ENCODE measurements at regions not wholly inside any gene's neighbourhood (a gene's known extent, or its start where the extent isn't known, plus 50 kb on each side); places are given as distances from the start of the nearest gene placed in this dataset.

GRCh38 chr21:36564647-36565046 is 84.7 kb upstream of the CLDN14 start:
- no peak for DNase-seq (ENCODE audit: low read depth in 2 of 2)
- H3K4me3 ChIP-seq (replicated peaks in 1 of 2; ENCODE audit: low read depth in 2 of 2, low read length in 2 of 2), result no peak overlapping the region
- no peak for TF ChIP-seq CTCF (IDR thresholded peaks at IDR 0.05; ENCODE audit: low read depth, low read length)

- H3K4me3 ChIP-seq (replicated peaks in 1 of 2; ENCODE audit: low read depth in 2 of 2, low read length in 2 of 2), result no peak overlapping the region
- TF ChIP-seq CTCF (IDR thresholded peaks at IDR 0.05; ENCODE audit: low read depth, low read length), result no peak
- DNase-seq (ENCODE audit: low read depth in 2 of 2), result no peak
These were observed 85.6 kb upstream of the CLDN14 start for GRCh38 chr21:36565540-36565939.

- H3K4me3 ChIP-seq (replicated peaks in 1 of 2; ENCODE audit: low read depth in 2 of 2, low read length in 2 of 2), result no peak overlapping the region
- no peak for TF ChIP-seq CTCF (IDR thresholded peaks at IDR 0.05; ENCODE audit: low read depth, low read length)
- no peak for DNase-seq (ENCODE audit: low read depth in 2 of 2)
These were observed 86.7 kb upstream of the CLDN14 start for GRCh38 chr21:36566644-36567043.

GRCh38 chr21:36567216-36567885 is 87.4 kb upstream of the CLDN14 start:
- no peak for DNase-seq (ENCODE audit: low read depth in 2 of 2)
- TF ChIP-seq CTCF (IDR thresholded peaks at IDR 0.05; ENCODE audit: low read depth, low read length), result no peak
- H3K4me3 ChIP-seq (replicated peaks in 1 of 2; ENCODE audit: low read depth in 2 of 2, low read length in 2 of 2), result no peak overlapping the region

- H3K4me3 ChIP-seq (replicated peaks in 1 of 2; ENCODE audit: low read depth in 2 of 2, low read length in 2 of 2), result no peak overlapping the region
- TF ChIP-seq CTCF (IDR thresholded peaks at IDR 0.05; ENCODE audit: low read depth, low read length), result no peak
- DNase-seq (ENCODE audit: low read depth in 2 of 2), result no peak
These were observed 89.6 kb upstream of the CLDN14 start for GRCh38 chr21:36569511-36569910.

- no peak for DNase-seq (ENCODE audit: low read depth in 2 of 2)
- no peak for TF ChIP-seq CTCF (IDR thresholded peaks at IDR 0.05; ENCODE audit: low read depth, low read length)
These were observed 91.6 kb upstream of the CLDN14 start for GRCh38 chr21:36571556-36571955.

GRCh38 chr21:36572039-36572438 is 92.1 kb upstream of the CLDN14 start:
- no peak overlapping the region for H3K4me3 ChIP-seq (replicated peaks in 1 of 2; ENCODE audit: low read depth in 2 of 2, low read length in 2 of 2)
- no peak for DNase-seq (ENCODE audit: low read depth in 2 of 2)
- TF ChIP-seq CTCF (IDR thresholded peaks at IDR 0.05; ENCODE audit: low read depth, low read length), result no peak

More at GRCh38 chr21:36571556-36571955, 91.6 kb upstream of the CLDN14 start:
- no peak overlapping the region for H3K4me3 ChIP-seq (replicated peaks in 1 of 2; ENCODE audit: low read depth in 2 of 2, low read length in 2 of 2)

Measured in cardiac fibroblast (primary cell).